EH (cell line): ENCODE measurements at regions not wholly inside any gene's neighbourhood (a gene's known extent, or its start where the extent isn't known, plus 50 kb on each side); places are given as distances from the start of the nearest gene placed in this dataset.

Source experiments
- DNase-seq: peaks from one replicate; pipeline ENCODE4 v3.0.0-alpha.2; 2015; ENCODE audit warnings: low read depth

DNA sequence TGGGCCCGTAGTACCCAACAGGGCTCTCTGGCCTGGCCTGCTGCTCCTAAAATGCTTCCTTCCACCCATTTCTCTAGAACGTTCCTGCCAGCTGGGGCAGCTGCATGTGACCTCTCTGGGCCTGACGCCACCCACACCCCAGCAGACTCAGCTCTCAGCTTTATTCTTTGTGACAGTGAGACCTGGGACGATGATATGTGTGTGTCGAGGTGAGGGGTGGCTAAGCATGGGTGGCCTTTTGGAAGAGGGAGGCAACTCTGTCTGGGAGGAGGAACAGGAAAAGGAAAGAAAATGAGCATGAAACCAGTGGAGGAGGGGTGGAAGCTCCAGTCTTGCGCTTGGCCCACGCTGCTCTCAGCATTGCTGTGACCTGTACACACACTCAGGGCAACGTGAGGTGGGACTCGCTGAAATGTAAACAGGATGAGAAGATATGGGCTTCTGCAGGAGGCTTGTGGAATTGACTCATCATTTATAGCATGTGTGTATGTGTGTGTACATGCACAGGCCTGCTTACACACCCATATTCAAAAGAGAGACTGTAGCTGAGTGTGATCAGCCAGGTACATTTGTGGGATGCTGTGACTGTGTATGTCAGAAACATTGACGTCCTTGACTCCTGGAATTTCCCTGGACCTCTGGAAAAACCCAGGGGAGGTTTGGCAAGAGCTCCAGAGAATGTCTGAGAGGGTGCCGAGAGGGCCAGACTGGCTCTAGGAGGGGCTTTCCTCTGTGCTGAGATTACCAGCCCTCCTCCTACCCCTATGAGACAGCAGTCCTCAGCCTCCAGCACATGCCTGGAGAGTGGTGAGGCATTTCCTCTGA, 137.9 kb downstream of the PJA1 start:
- peak; percentile 48 for DNase-seq

DNA sequence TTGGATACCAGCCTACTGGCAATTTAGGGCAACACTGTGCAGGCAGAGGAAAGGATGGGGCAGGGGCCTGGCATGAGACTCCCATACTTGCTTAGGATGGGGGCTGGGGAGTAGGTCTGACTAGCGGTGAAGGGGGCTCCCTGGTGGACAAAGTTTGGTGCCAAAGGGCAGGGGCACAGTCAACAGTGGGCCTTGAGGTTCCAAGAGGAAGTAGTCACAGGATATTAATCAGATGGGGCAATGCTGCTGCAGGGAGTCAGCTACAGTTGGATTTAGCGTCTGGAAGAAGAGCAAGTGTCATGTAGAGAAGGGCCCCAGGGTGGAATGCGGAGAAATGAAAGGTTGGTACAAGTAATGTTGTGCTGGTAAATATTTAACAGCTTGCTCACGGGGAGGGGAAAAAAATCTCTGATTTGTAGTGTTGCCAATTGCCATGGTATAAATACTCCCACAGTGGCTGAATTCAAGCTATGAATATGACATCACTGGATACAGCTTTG, 139.4 kb downstream of the PJA1 start:
- DNase-seq = peak; percentile 69

DNA sequence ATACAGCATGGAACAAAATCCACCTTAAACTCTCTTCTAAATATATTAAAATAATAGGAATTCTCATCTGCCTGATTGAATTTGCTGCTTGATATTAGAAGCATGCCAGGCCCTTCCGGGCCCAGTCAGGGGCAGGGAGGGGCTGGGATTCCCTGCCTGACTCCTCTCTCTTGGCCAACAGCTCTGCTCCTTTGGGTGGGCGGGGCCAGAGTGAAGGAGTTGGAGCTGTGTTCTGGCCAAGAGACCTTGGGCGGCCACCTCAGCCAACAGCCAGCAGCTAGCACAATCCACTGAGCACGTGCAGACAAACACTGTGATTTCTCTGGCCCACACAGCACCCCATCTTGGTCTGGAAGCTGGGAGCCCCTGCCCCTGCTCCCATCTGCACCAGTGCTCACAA, 140.3 kb downstream of the PJA1 start:
- DNase-seq = peak; percentile 65

DNA sequence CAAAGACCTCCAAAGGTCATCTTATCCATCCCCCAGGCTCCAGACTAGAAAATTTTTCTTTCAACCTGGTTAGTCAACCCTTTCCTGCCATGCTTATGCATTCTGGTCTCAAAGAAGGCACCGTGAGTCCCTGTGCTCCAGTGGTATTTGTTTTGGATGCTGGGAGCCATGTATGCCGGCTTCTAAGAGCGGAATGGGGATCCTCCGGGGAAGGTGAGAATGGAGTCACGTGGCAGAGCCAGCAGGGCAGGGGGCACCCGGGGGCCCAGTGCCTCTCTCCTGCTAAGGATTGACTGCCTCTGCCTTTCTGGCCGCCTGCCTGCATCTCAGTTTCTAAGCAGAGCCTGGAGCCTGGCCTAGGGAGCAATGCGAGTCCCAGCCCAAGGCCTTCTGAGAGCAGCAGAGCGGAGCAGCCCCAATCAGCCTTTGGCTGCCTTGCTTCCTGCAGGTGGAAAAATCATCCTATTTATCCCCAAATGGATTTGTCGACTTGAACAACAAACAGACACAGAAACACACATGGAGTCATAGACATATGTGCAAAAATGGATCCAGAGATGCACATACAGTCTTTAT, 141.0 kb downstream of the PJA1 start:
- no peak for DNase-seq

DNA sequence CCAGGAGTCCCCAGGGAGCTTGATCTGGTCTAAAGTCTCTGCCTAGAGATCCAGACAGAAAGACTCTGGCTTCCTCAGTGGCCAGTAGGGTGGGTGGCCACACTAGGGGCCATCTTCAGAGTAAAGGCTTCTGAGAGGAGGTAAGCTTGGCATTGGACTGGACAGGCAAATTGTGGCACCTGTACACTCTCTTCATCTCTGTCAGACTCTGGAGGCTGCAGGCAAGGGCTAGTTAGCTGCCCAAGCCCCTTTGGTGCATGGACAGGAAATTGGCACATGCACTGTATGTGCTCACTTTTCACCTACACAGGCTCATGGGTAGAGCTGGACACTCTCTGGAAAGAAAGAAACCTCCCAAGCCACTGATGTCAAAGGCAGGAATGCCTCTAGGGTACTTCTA, 142.8 kb downstream of the PJA1 start:
- DNase-seq = no peak

DNA sequence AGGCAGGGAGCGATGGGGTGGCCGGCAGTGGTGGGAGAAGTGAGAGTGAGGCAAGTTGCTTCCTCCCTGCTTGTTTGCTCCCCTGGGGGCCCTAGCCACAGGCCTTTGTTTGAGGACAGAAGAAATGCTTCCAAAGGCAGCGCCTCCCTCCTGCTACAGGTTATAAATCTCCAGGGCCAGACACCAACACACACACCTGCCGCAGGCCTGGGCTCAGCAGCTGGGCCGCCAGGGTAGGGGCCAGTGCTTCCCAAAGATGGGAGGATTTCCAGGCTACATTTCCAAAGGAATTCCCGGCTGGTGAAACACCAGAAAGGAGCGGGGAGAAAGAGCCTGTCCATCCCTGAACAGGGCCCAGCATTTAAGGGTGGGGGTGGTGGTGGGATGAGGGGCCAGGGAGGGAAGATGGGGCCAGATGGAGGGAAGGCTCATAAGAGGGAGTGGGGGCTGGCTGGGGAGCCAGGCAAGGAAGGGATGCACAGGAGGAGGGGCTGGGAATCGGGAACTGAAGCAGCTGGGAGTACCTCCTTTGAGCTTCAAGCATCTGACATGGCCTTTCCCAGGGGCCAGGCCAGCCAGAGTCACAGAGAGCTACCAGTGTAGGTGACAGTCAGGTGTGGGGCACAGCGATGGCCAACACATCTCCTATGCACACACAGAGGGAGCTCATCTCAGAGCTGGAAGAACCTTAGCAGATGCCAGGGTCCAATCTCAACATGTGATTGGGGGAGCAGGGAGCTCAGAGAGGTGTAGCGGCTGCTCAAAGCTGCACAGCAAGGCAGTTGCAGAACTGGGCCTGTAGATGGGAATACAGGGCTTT, 143.9 kb downstream of the PJA1 start:
- DNase-seq = no peak

DNA sequence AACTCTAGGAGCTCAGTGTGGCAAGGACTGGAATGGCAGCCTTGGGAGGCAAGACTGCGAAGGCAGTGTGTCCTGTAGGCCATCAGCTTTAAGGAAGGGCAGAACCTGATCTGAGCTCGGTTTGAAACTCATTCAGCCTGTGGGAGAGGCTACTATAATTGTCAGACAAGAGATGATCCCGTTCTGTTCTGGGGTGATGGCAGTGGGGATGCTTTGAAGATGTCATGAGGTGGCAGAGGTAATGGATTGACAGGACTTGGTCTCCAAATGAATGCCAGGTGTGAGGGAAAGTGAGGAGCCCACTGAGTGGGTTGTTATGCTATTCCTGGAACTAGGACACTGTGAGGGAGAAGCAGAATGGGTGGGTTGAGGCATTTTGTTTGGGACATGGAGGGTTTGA, 144.9 kb downstream of the PJA1 start:
- no peak for DNase-seq

DNA sequence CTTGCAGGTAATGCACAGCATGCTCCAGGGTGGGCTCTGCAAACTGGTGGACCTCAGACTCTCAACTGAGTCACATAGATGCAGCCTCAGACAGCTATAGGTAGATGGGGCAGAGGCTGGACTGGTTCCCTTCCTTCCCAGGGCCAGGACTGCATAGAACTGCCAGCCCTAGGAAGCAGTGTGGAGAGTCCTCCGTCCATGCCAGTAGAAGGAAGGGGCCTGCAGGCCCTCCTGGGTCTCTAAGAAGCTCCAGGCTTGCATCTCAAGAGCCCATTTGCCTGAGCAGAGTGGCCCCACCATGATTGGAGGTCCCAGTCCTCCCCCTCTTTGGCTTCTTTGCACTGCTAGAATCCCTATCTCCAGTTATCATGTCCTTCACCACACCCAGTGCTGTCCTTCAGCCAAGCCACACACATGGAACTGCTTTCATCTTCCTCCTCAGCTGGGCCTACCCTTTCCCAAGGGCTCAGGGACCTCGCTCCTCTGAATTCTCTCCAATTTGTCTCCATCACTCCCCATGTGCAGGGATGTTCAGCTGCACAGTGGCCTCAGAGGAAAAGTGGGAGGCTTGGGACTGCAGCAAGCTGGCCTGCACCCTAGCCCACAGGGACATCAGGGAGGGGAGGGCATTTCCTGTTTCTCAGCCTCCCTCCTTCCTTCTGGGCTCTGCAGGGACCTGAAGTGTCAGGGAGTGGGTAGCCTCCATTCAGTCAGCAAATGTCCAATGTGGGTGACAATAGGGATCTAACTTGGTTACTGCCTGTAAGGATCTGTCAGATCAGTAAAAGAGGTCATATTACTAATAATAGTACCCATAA, 146.0 kb downstream of the PJA1 start:
- DNase-seq = no peak

DNA sequence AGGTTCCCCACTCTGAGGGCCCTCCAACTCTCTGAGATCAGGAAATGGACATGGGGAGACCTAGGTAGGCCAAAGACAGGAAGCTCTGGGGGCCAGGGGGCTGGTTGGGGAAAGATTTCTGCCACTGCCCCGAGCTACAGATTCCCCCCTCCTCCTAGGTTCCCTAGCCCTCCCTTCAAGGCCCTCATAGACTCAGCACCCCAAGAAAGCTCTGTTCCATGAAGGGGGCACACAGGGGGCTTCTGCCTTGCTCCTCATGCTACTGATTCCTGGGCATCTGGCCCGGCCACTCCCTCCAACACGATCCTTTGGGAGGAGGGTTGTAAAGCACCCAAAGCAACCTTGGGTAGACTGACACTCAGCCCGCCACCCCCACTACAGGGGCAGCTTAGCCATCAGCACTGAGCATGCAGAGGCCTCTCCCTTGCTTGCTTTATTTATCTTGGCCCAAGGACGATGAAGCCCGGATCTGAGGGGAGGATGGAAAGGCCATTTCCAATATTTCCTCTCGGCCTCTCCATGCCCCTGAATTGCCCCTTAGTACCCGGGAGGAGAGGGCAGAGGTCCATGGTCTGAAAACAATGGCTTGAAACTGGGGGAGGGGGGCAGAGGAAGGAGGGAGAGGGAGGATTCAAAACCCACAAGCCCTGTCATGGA, 146.7 kb downstream of the PJA1 start:
- no peak for DNase-seq

DNA sequence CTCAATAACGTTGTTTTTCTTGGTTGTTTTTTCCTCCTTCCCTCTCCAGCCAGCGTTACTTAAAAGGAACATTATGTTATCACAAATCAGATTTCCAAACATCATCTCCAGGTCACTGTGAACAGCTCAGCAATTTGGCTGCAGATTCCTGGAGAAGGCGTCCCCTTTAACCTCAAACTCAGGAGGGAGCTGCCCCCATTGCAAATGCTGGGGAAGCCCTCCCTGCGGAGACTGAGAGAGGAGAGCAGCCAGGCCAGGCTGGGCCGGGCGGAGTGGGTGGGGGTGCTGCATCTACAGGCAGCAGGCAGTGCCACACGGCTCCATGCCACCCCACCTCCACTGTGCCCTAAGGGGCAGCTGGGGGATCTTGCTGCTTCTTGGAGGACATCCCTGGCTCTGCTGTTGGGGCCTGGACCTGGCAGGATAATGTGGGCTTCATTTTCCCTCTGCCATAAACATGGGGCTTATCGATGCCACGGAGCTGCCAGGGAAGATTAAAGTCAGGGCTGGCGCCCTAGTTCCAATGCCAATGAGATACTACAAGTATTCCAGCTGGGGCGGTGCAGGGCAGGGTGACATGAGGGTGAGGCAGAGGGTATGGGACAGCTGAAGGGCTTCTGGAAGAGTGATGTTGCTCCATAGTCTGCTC, 148.8 kb downstream of the PJA1 start:
- no peak for DNase-seq

DNA sequence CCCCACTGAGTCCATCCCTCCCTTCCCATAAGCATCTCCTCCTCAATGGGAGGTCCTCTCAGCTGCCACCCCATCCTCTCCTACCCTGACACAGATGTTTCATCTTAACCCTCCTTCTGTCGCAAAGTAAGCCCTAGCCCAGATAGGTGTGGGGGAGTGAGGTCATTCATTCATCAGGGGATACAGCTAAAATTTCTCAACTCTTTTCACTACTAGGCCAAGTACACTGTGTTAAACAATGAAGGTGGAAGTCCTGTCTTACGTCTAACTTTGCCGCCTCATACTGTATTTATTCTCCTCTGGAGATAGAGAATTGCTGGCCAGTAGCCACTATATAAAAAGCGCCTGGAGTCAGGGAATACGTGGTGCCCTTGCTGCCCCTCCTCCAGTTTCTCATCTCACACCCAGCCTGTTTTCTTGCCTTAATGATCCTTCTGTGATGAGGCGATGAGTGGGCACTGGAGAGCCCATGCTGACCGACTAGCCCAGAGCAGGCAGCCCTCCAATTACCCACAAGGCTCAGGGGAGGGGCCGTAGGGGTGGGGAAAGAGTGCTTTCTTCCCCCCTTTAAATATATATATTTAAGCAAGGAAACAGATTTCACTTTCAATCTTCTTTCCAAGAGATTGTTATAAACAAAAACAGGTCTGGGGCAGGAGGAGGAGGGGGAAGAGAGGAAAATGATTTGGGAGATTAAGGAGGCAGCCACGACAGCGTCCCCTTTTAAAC, 149.5 kb downstream of the PJA1 start:
- DNase-seq = no peak

DNA sequence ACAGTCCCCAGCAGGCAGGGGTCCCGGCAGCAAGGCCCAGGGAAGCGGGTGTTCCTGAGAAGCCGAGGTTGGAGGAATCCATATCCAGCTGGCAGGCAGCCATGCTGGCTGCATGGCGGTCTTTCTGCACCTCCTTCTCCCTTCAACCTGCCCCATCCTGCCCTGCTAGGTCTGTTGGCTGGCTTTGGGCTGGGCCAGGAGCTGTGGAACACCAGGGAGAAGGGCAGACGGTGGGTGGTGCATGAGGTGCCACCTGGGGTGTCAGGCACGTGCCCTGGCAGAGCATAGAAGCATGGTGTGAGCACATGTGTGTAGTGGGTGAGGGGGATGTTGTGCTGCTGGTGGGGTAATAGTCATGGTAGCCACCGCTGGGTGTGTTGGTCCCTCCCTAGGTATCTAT, 150.1 kb downstream of the PJA1 start:
- DNase-seq = no peak

DNA sequence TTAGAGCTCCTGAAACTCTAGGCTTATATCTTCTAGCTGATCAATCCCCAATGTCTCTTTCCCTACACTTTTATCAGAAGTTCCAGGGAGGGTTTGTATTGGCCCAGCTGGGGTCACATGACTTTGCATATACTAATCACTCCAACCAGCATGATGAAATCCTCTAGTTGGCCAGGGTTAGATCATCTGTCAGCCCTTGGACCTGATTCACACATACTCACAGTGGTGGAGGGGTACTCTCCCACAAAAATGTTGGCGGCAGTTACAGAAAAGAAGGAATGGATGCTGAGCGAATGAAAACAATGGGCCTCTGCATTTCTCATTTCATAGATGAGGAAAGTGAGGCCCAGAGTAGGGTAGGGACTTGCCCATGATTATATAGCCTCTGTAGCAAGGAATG, 151.1 kb downstream of the PJA1 start:
- peak; percentile 42 for DNase-seq

DNA sequence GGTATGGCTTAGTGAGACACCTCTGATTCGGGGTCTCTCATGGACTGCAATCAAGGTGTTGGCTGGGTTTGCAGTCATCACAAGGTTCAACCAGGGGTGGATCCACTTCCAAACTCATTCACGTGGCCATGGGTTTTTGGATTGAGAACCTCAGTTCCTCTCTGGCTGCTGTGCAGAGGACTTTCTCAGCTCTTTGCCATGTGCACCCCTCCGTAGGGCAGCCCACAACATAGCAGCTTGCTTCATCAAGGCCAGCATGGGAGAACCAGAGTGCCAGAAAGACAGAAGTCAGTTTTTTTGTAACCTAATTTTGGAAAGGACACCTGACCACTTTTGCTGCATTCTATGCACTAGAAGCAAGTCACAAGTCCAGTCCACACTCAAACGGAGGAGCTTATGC, 154.9 kb downstream of the PJA1 start:
- no peak for DNase-seq

DNA sequence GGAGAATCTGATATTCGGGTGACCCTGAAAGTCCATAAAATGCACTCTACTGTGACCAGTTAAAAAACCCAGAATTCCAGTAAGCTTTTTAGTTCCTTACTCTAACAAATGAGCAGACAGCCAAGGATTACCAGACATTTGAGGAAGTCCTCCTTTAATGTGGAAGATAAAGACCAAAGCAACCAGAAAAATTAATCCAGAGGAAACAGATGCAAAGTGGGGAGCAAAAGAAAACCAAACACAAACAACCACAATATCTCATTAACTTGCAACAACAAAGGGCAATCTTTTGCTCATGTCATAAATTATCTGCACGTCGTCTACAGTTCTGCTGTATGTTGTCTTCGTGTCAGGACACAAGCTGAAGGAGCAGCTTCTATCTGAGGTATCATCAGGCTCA, 164.4 kb downstream of the PJA1 start:
- no peak for DNase-seq

DNA sequence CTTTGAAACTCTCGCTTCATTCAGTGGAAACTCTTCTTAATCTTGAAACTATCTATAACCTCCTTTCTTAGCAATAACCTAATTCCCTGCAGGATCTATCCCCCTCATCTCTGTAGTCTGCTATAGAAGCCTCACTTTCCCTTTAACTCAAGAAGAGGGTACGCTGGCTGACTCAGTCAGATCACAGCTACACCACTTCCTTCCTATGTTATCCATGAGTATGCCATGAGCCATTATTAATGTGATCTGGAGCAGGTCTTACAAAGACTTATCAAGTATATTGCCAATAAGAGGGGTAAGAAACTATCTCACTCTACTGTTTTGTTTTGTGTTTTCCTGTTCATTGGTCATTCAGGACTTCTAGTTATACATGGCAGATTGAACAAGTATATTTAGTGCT, 165.3 kb downstream of the PJA1 start:
- no peak for DNase-seq

DNA sequence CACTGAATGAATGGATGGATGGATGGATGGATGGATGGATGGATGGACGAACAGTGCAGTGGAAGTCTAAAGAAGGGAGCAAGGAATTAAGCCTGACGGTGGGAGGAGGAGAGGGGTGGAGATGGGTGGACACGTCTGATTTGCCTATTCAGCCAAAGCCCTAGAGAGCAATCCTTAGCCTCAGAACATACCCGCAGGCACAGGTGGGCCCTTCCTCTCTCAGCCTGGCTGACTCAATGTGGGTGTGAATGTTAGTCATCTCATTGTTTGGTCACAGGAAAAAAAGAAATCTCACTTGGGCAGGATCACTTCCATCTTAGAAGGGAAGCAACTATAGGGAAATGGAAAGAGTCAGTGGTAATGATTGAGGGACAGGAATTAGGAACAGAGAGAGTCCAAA, 165.9 kb downstream of the PJA1 start:
- no peak for DNase-seq

DNA sequence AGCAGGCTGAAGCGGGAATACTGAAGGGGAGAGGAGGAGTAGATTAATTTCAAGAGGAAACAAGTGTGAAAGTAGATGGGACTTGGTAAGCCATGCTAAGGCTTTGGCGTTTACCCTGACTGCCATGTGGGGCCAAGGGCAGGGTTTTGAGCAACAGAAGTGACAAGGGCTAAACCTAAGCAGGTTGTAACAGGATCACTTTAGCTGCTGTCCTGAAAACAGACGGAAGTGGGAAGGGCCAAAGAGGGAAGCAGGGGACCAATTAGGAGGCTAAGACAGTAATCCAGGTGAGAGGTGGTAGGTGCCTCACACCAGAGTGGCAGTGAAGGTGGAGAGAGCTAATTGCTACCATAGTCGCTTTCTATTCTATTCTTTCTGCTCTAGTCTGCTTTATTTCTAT, 166.5 kb downstream of the PJA1 start:
- no peak for DNase-seq

DNA sequence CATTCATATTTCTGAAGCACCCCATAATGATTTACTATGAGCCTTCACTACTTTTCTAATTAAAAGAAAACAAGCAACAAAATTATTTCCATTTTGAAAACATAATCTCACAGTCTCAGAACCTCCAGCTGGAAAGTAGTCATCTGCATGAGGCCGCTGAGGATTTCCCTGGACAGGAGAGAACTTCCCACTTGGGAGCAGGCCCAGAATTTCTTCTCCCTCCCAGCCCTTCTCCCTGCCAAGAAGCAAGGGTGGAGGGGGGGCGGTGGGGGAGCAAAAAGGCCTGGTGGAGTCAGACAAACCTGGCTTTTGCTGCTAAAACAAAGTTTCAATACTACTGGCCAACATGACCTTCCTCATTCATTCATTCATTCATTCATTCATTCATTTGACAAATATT, 167.3 kb downstream of the PJA1 start:
- DNase-seq = peak; percentile 49

DNA sequence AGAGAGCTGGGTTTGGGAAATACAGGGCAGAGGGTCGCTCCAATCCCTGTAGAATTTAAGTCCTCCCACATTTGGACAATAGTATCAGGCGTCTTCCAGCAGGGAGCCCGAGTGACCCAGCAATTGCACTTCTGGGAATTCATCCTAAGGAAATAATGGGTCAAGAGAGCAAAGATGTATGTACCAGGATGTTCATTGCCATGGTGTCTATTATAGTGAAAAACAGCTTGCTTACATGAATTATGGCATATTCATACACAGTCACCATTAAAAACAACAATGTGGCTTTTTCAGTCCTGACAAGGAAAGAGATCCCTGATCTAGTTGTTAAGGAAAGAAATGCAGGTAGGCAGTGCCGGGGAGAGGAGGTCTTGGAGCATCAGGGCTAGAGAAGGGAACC, 167.7 kb downstream of the PJA1 start:
- no peak for DNase-seq
